Fibroblast of villous mesenchyme (primary cell): ENCODE measurements at regions not wholly inside any gene's neighbourhood (a gene's known extent, or its start where the extent isn't known, plus 50 kb on each side); places are given as distances from the start of the nearest gene placed in this dataset.

Source experiments
- DNase-seq: peaks from one replicate; pipeline ENCODE4 v3.0.0-alpha.2; 2010; ENCODE audit warnings: low read depth
- H3K4me3 ChIP-seq: 2 replicates; pipeline ENCODE4 v1.5.1; 2011; ENCODE audit warnings: low read depth, mild to moderate bottlenecking, low read length
- TF ChIP-seq, protein P1 (sequence below): IDR thresholded peaks from 2 replicates; pipeline ENCODE4 v1.5.1; 2012; ENCODE audit warnings: low read depth, mild to moderate bottlenecking, low read length; ENCODE audit not compliant: insufficient read depth

- TF ChIP-seq, protein P1, sequence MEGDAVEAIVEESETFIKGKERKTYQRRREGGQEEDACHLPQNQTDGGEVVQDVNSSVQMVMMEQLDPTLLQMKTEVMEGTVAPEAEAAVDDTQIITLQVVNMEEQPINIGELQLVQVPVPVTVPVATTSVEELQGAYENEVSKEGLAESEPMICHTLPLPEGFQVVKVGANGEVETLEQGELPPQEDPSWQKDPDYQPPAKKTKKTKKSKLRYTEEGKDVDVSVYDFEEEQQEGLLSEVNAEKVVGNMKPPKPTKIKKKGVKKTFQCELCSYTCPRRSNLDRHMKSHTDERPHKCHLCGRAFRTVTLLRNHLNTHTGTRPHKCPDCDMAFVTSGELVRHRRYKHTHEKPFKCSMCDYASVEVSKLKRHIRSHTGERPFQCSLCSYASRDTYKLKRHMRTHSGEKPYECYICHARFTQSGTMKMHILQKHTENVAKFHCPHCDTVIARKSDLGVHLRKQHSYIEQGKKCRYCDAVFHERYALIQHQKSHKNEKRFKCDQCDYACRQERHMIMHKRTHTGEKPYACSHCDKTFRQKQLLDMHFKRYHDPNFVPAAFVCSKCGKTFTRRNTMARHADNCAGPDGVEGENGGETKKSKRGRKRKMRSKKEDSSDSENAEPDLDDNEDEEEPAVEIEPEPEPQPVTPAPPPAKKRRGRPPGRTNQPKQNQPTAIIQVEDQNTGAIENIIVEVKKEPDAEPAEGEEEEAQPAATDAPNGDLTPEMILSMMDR: no peak
- H3K4me3 ChIP-seq: no peak overlapping the region
- DNase-seq: no peak
Measured at GRCh38 chr2:47256416-47257087, 80.2 kb upstream of the CALM2 start.

DNA sequence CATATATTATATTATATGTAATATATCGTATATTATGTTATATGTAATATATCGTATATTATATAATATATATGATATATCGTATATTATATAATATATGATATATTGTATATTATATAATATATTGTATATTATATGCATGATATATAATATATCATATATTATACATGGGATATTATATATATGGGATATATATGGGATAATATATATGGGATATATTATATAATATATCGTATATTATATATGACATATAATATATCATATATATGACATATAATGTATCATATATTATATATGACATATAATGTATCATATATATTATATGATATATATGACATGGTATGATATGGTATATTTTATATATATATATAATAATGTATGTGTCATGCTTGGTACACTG, 79.5 kb upstream of the CALM2 start:
- no peak for DNase-seq
- no peak overlapping the region for H3K4me3 ChIP-seq
- TF ChIP-seq, protein P1: no peak

DNA sequence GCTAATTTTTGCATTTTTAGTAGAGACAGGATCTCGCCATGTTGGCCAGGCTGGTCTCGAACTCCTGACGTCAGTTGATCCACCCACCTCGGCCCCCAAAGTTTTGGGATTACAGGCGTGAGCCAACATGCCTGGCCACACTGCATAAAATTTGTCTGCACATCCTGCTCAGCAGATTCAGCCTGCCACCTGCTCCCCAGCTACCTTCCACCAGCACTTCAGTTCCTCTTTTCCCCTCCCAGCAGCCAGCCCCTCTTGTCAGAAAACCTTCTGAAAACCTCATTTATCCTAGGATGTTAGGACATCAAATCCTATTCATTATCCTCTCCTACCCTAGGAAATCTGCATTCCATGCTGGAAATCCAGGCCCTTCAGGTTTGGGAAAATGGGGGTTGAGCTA, 78.2 kb upstream of the CALM2 start:
- TF ChIP-seq, protein P1: no peak
- H3K4me3 ChIP-seq: no peak overlapping the region
- DNase-seq: no peak

- H3K4me3 ChIP-seq: no peak overlapping the region
- no peak for DNase-seq
- TF ChIP-seq, protein P1: no peak
Measured at GRCh38 chr2:47253447-47253846, 77.1 kb upstream of the CALM2 start.

- DNase-seq: no peak
- no peak overlapping the region for H3K4me3 ChIP-seq
- TF ChIP-seq, protein P1: no peak
Measured at GRCh38 chr2:47251404-47251675, 75.0 kb upstream of the CALM2 start.

DNA sequence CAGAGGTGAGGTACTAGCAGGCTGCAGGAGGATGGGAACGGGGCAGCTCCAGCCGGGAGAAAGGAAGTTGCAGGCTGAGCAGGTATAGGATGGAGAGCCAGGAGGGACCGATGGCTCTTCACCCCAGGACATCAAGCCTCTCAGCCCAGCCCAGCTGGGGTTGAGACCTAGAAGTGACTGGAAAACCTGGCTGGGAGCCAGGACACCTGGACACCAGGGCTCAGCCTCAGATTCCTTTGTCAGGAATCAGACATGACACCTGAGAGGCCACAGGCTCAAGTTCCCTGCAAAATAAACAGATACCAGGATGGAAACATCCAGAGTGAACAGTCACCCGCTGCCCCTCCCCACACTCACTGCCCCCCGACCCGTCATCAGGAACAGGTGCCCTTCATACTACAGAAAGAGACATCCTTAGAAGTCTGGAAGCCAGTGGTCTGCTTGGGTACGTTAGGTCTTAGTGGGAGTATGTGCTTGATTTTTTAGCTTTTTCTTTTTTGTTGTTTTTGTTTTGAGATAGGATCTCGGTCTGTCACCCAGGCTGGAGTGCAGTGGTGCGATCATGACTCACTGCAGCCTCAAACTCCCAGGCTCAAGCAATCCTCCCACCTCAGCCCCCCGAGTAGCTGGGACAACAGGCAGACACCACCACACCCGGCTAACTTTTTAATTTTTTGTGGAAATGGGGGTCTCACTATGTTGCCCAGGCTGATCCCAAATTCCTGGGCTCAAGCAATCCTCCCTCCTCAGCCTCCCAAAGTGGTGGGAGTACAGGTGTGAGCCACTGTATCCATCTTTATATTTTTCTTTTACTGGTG, 74.5 kb upstream of the CALM2 start:
- TF ChIP-seq, protein P1: no peak
- DNase-seq: peak; percentile 39
- no peak overlapping the region for H3K4me3 ChIP-seq

- DNase-seq: no peak
- TF ChIP-seq, protein P1: no peak
- no peak overlapping the region for H3K4me3 ChIP-seq
Measured at GRCh38 chr2:47249931-47250330, 73.6 kb upstream of the CALM2 start.
